Esophagus squamous epithelium (tissue), 4 donors: ENCODE measurements at regions not wholly inside any gene's neighbourhood (a gene's known extent, or its start where the extent isn't known, plus 50 kb on each side); places are given as distances from the start of the nearest gene placed in this dataset.

ENCODE experiments used
- CTCF ChIP-seq, 6 experiments: fragments of 450-650 bp in 4 of 6; fragments of 200-600 bp in 2 of 6; sonication (generic) in 2 of 6; IDR thresholded peaks; one replicate each; pipeline ENCODE4 v1.5.1; 2016 to 2019; ENCODE audit warnings: antibody characterized with exemption in 6 of 6, mild to moderate bottlenecking in 4 of 6, moderate library complexity in 4 of 6
- POLR2A ChIP-seq, 4 donors: fragments of 450-650 bp; IDR thresholded peaks; one replicate each; pipeline ENCODE4 v1.6.1; 2017; ENCODE audit warnings: antibody characterized with exemption in 4 of 4, mild to moderate bottlenecking in 4 of 4, moderate library complexity in 3 of 4

DNA sequence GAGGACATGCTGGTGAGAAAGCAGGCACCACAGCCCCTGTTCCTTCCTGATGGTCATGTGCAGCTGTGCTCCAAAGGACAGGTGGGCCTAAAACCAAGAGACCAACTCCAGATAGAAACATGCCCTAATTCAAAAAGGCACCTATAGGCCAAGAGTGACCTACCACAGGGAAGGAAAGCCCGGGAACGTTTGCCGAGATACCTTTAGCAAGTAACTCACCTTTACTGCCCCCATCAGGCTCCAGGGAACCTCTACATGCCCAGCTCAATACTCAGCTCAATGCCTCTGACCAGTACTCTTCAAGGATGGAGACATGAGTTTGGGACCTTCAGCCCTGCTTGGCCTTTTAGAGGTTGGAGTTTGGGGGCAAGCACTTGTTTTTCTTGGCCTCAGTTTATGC is 172.8 kb upstream of the FSTL4 start:
- TF ChIP-seq CTCF (IDR thresholded peaks at IDR 0.05) (no peak), POLR2A (IDR thresholded peaks at IDR 0.05) (no peak)
